Upper lobe of right lung (tissue), 1 donor: ENCODE measurements at regions not wholly inside any gene's neighbourhood (a gene's known extent, or its start where the extent isn't known, plus 50 kb on each side); places are given as distances from the start of the nearest gene placed in this dataset.
"Not testable (repeated sequence)": the region's sequence is repeated elsewhere in the genome, so short reads cannot be mapped to it uniquely, and the experiment has no call there.

Source experiments
- ATAC-seq: fragments of 200-7000 bp; cut with Tn5 transposase; one replicate; pipeline ENCODE4 v1.9.1; 2020; ENCODE audit warnings: mild to moderate bottlenecking, moderate library complexity
- DNase-seq: peaks from one replicate; pipeline ENCODE4 v3.0.0-alpha.2; 2020
- H3K27ac ChIP-seq: fragments of 200-600 bp; one replicate; pipeline ENCODE4 v1.8.0; 2022
- H3K27me3 ChIP-seq: fragments of 200-600 bp; one replicate; pipeline ENCODE4 v1.8.0; 2022; ENCODE audit warnings: mild to moderate bottlenecking
- H3K36me3 ChIP-seq: fragments of 200-600 bp; one replicate; pipeline ENCODE4 v1.8.0; 2022
- H3K4me1 ChIP-seq: fragments of 200-600 bp; one replicate; pipeline ENCODE4 v1.8.0; 2022
- H3K4me3 ChIP-seq: fragments of 200-600 bp; one replicate; pipeline ENCODE4 v1.8.0; 2022; ENCODE audit warnings: mild to moderate bottlenecking
- H3K9me3 ChIP-seq: fragments of 200-600 bp; one replicate; pipeline ENCODE4 v1.8.0; 2022
- intact Hi-C: fragments of 100-400 bp; cut with DNase I; formaldehyde crosslinking; loops from one replicate; pipeline ENCODE4 v1.11.0; 2022
- TF ChIP-seq, protein P1 (sequence below): fragments of 200-600 bp; IDR thresholded peaks from one replicate; pipeline ENCODE4 v1.8.0; 2022; ENCODE audit warnings: antibody characterized with exemption
- donor health status: DM: no; HTN: yes; CAD: no; lungs with severe emphysema.

DNA sequence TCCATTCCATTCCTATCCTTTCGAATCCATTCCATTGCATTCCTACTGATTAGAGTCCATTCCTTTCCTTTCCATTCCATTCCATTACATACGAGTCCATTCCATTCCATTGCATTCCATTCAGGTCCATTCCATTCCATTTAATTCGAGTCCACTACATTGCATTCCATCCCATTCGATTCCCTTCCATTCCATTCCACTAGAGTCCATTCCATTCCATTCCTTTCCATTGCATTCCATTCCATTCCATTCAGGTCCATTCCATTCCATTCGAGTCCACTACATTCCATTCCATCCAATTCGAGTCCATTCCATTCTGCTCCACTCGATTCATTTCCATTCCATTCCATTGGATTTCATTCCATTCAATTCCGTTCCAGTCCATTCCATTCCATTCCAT, 1133.6 kb downstream of the RPIA start:
- DNase-seq (no peak), ATAC-seq (no peak)
- TF ChIP-seq, protein P1, sequence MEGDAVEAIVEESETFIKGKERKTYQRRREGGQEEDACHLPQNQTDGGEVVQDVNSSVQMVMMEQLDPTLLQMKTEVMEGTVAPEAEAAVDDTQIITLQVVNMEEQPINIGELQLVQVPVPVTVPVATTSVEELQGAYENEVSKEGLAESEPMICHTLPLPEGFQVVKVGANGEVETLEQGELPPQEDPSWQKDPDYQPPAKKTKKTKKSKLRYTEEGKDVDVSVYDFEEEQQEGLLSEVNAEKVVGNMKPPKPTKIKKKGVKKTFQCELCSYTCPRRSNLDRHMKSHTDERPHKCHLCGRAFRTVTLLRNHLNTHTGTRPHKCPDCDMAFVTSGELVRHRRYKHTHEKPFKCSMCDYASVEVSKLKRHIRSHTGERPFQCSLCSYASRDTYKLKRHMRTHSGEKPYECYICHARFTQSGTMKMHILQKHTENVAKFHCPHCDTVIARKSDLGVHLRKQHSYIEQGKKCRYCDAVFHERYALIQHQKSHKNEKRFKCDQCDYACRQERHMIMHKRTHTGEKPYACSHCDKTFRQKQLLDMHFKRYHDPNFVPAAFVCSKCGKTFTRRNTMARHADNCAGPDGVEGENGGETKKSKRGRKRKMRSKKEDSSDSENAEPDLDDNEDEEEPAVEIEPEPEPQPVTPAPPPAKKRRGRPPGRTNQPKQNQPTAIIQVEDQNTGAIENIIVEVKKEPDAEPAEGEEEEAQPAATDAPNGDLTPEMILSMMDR = no peak
- no peaks in the 10 kb centered on the region for H3K4me1 ChIP-seq
- H3K27me3 ChIP-seq = no peaks in the 10 kb centered on the region
- peaks cover 26% of the 10 kb centered on the region for H3K9me3 ChIP-seq
- intact Hi-C loops = no loop called here
- H3K4me3 ChIP-seq = no peak overlapping the region
- no peak overlapping the region for H3K27ac ChIP-seq
- H3K36me3 ChIP-seq = no peaks in the 10 kb centered on the region

DNA sequence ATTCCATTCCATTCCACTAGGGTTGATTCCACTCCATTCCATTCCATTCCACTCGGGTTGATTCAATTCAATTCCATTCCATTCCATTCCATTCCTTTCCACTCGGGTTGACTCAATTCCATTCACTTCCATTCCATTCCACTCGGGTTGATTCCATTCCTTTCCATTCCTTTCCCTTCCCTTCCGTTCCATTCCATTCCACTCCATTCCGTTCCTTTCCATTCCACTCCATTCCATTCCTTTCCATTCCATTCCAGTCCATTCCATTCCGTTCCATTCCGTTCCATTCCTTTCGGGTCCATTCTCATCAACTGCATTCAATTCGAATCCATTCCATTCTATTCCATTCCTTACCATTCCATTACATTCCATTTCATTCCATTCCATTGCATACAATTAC, 1135.3 kb downstream of the RPIA start:
- DNase-seq, H3K27me3 ChIP-seq, ATAC-seq, H3K36me3 ChIP-seq, H3K4me3 ChIP-seq, H3K27ac ChIP-seq, H3K4me1 ChIP-seq, intact Hi-C loops, H3K9me3 ChIP-seq: not testable (repeated sequence)

DNA sequence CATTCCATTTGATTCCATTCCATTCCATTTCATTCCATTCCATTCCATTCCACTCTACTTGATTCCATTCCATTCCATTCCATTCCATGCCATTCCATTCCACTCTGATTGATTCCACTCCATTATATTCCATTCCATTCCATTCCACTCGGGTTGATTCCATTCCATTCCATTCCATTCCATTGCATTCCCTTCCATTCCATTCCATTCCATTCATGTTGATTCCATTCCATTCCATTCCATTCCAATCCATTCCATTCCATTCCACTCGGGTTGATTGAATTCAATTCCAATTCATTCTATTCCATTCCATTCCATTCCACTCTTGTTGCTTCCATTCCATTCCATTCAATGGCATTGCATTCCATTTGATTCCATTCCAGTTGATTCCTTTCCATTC, 1136.4 kb downstream of the RPIA start:
- peak; percentile 10 for ATAC-seq
- intact Hi-C loops, H3K27me3 ChIP-seq, H3K4me3 ChIP-seq, H3K9me3 ChIP-seq, H3K4me1 ChIP-seq, H3K36me3 ChIP-seq, DNase-seq, H3K27ac ChIP-seq: not testable (repeated sequence)

DNA sequence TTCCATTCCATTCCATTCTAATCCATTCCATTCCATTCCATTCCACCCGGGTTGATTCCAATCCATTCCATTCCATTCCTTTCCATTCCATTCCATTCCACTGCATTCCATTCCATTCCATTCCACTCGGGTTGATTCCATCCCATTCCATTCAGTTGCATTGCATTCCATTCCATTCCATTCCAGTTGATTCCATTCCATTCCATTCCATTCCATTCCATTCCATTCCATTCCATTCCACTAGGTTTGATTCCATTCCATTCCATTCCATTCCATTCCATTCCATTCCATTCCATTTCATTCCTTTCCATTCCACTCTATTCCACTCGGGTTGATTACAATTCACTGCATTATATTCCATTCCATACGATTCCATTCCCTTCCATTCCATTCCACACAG, 1136.9 kb downstream of the RPIA start:
- H3K4me1 ChIP-seq, H3K27ac ChIP-seq, intact Hi-C loops, DNase-seq, H3K4me3 ChIP-seq, ATAC-seq, H3K27me3 ChIP-seq, H3K9me3 ChIP-seq, H3K36me3 ChIP-seq: not testable (repeated sequence)

DNA sequence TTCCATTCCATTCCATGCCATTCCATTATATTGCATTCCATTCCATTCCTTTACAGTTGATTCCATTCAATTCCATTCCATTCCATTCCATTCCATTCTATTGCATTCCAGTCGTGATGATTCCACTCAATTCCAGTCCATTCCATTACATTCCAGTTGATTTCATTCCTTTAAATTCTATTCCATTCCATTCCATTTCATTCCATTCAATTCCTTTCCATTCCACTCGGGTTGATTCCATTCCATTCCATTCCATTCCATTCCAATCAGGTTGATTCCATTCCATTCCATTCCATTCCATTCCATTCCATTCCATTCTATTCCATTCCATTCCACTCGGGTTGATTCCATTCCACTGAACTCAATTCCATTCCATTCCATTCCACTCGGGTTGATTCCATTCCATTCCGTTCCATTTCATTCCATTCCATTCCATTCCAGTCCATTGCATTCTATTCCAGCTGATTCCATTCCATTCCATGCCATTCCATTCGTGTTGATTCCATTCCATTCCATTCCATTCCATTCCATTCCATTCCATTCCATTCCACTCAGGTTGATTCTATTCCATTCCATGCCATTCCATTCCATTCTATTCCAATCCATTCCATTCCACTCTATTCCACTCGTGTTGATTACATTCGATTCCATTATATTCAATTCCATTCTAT, 1137.6 kb downstream of the RPIA start:
- H3K27ac ChIP-seq, H3K9me3 ChIP-seq, DNase-seq, H3K4me3 ChIP-seq, H3K36me3 ChIP-seq, intact Hi-C loops, H3K27me3 ChIP-seq, H3K4me1 ChIP-seq: not testable (repeated sequence)
- peak; percentile 58 for ATAC-seq

DNA sequence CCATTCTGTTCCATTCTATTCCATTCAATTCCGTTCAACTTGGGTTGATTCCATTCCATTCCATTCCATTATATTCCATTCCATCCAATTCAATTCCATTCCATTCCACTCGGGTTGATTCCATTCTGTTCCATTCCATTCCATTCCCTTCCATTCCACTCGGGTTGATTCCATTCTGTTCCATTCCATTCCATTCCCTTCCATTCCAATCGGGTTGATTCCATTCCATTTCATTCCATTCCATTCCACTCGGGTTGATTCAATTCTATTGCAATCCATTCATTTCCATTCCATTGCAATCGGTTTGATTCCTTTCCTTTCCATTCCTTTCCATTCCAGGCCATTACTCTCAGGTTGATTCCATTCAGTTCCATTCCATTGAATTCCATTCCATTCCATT, 1138.4 kb downstream of the RPIA start:
- Histone ChIP-seq H3K9me3 (peaks cover 10% of the 10 kb centered on the region), H3K27ac (no peak overlapping the region), H3K27me3 (no peaks in the 10 kb centered on the region), H3K4me1 (no peaks in the 10 kb centered on the region), H3K36me3 (no peaks in the 10 kb centered on the region), H3K4me3 (no peak overlapping the region)
- DNase-seq (no peak), ATAC-seq (peak; percentile 29)
- intact Hi-C loops = no loop called here
- TF ChIP-seq, protein P1 = no peak

DNA sequence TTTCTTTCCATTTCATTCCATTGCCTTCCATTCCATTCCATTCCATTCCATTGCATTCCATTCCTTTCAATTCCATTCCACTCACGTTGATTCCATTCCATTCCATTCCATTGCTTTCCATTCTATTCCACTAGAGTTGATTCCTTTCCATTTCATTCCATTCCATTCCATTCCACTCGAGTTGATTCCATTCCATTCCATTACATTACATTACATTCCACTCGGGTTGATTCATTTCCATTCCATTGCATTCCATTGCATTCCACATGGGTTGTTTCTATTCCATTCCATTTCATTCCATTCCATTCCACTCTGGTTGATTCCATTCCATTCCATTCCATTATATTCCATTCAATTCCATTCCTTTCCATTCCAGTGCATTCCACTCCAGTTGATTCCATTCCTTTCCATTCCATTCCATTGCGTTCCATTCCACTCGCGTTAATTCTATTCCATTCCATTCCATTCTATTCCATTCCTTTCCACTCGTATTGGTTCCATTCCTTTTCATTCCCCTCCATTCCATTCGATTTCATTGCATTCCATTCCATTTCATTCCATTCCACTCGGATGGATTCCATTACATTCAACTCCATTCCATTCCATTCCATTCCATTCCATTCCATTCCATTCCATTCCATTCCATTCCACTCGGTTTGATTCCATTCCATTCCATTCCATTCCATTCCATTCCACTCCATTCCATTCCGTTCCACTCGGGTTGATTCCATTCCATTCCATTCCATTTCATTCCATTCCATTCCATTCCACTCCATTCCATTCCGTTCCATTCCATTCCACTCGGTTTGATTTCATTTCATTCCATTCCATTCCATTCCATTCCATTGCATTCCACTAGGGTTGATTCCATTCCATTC, 1139.1 kb downstream of the RPIA start:
- H3K36me3 ChIP-seq, DNase-seq, H3K4me1 ChIP-seq, H3K27me3 ChIP-seq, intact Hi-C loops, H3K27ac ChIP-seq, H3K4me3 ChIP-seq: not testable (repeated sequence)
- H3K9me3 ChIP-seq = peaks cover 18% of the 10 kb centered on the region
- peak; percentile 67 for ATAC-seq

DNA sequence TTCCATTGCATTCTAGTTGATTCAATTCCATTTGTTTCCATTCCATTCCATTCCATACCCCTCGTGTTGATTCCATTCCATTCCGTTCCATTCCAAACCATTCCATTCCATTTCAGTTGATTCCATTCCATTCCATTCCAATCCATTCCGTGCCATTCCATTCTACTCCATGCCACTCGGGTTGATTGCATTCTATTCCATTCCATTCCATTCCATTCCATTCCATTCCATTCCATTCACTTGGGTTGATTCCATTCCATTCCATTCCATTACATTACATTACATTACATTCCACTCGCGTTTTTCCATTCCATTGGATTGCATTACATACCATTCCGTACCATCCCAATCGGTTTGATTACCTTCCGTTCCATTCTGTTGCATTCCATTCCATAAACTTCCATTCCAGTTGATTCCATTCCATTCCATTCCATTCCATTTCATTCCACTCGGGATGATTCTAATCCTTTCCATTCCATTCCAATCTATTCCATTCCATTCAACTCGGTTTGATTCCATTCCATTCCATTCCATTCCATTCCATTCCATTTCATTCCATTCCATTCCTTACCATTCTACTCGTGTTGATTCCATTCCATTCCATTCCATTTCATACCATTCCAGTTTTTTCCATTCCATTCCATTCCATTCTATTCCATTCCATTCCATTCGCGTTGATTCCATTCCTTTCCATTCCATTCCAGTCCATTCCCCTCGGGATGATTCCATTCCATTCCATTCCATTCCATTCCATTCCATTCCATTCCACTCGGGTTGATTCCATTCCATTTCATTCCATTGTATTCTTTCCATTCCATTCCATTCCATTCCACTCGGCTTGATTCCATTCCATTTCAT, 1140.4 kb downstream of the RPIA start:
- intact Hi-C loops = no loop called here
- Histone ChIP-seq H3K27me3 (no peaks in the 10 kb centered on the region), H3K4me1 (no peaks in the 10 kb centered on the region), H3K36me3 (no peaks in the 10 kb centered on the region), H3K4me3 (no peak overlapping the region), H3K27ac (no peak overlapping the region), H3K9me3 (peaks cover 20% of the 10 kb centered on the region)
- TF ChIP-seq, protein P1 = no peak
- DNase-seq (no peak), ATAC-seq (no peak)
